H9 (cell line): ENCODE measurements at regions not wholly inside any gene's neighbourhood (a gene's known extent, or its start where the extent isn't known, plus 50 kb on each side); places are given as distances from the start of the nearest gene placed in this dataset.

Source experiments
- DNase-seq: peaks from one replicate; pipeline ENCODE4 v3.0.0-alpha.2; 2017
- H2AFZ ChIP-seq: one replicate; pipeline ENCODE4 v1.6.1; 2013; ENCODE audit warnings: mild to moderate bottlenecking, low read length, control low read depth, moderate library complexity
- H2AK5ac ChIP-seq: 2 replicates; pipeline ENCODE4 v1.6.1; 2013; ENCODE audit warnings: low read length, control low read depth, mixed read lengths; ENCODE audit not compliant: insufficient read length
- H2BK120ac ChIP-seq: one replicate; pipeline ENCODE4 v1.6.1; 2013; ENCODE audit warnings: low read depth, mild to moderate bottlenecking, low read length, control low read depth, inconsistent platforms; ENCODE audit not compliant: poor library complexity, severe bottlenecking
- H2BK12ac ChIP-seq: 2 replicates; pipeline ENCODE4 v1.6.1; 2013; ENCODE audit warnings: low read length, control low read depth, mixed read lengths, low read depth; ENCODE audit not compliant: insufficient read length
- H2BK15ac ChIP-seq: 2 replicates; pipeline ENCODE4 v1.6.1; 2013; ENCODE audit warnings: low read depth, low read length, control low read depth
- H2BK20ac ChIP-seq: one replicate; pipeline ENCODE4 v1.6.1; 2013; ENCODE audit warnings: low read depth, mild to moderate bottlenecking, low read length, control low read depth, inconsistent platforms; ENCODE audit not compliant: poor library complexity, severe bottlenecking
- H2BK5ac ChIP-seq: 2 replicates; pipeline ENCODE4 v1.6.1; 2013; ENCODE audit warnings: low read length, control low read depth, mixed read lengths; ENCODE audit not compliant: insufficient read length
- H3K14ac ChIP-seq: 2 replicates; pipeline ENCODE4 v1.6.1; 2013; ENCODE audit warnings: low read length, control low read depth; ENCODE audit not compliant: insufficient read depth
- H3K18ac ChIP-seq: 2 replicates; pipeline ENCODE4 v1.6.1; 2013; ENCODE audit warnings: low read depth, mild to moderate bottlenecking, mixed read lengths, low read length, control low read depth; ENCODE audit not compliant: insufficient read length
- H3K23ac ChIP-seq: 2 replicates; pipeline ENCODE4 v1.6.1; 2013; ENCODE audit warnings: low read length, control low read depth, mixed read lengths, low read depth; ENCODE audit not compliant: insufficient read length
- H3K23me2 ChIP-seq: 2 replicates; pipeline ENCODE4 v1.6.1; 2013; ENCODE audit warnings: low read depth, mild to moderate bottlenecking, mixed read lengths, low read length, control low read depth; ENCODE audit not compliant: insufficient read length, poor library complexity, severe bottlenecking
- H3K27ac ChIP-seq: 2 replicates; pipeline ENCODE4 v1.5.1; 2013; ENCODE audit warnings: low read length, control low read depth, mixed read lengths, low read depth; ENCODE audit not compliant: insufficient read length
- H3K27me3 ChIP-seq: 2 replicates; pipeline ENCODE4 v1.6.1; 2013; ENCODE audit warnings: low read length, control low read depth, inconsistent platforms; ENCODE audit not compliant: insufficient read depth
- H3K4ac ChIP-seq: 2 replicates; pipeline ENCODE4 v1.6.1; 2013; ENCODE audit warnings: low read depth, mild to moderate bottlenecking, control low read depth, inconsistent platforms, low read length, moderate library complexity
- H3K4me1 ChIP-seq: 2 replicates; pipeline ENCODE4 v1.6.1; 2013; ENCODE audit warnings: low read length, control low read depth, inconsistent platforms; ENCODE audit not compliant: insufficient read depth
- H3K4me2 ChIP-seq: 2 replicates; pipeline ENCODE4 v1.6.1; 2013; ENCODE audit warnings: low read length, control low read depth, mixed read lengths; ENCODE audit not compliant: insufficient read length, insufficient read depth
- H3K56ac ChIP-seq: 2 replicates; pipeline ENCODE4 v1.6.1; 2013; ENCODE audit warnings: low read depth, mild to moderate bottlenecking, mixed read lengths, low read length, control low read depth; ENCODE audit not compliant: insufficient read length
- H3K79me1 ChIP-seq: 2 replicates; pipeline ENCODE4 v1.6.1; 2013; ENCODE audit warnings: low read depth, mild to moderate bottlenecking, moderate library complexity, low read length, control low read depth, inconsistent platforms; ENCODE audit not compliant: insufficient read depth, poor library complexity, severe bottlenecking
- H3K79me2 ChIP-seq: 2 replicates; pipeline ENCODE4 v1.6.1; 2013; ENCODE audit warnings: low read length, control low read depth, inconsistent platforms; ENCODE audit not compliant: insufficient read depth
- H3K9ac ChIP-seq: 2 replicates; pipeline ENCODE4 v1.6.1; 2013; ENCODE audit warnings: low read length, control low read depth, mixed read lengths; ENCODE audit not compliant: insufficient read length; ENCODE audit errors: extremely low read depth
- H3K9me3 ChIP-seq: one replicate; pipeline ENCODE4 v1.6.1; 2013; ENCODE audit warnings: low read depth, low read length, inconsistent platforms; ENCODE audit not compliant: control insufficient read depth
- H3T11ph ChIP-seq: one replicate; pipeline ENCODE4 v1.6.1; 2013; ENCODE audit warnings: mild to moderate bottlenecking, low read length, control low read depth, inconsistent platforms
- H4K20me1 ChIP-seq: one replicate; pipeline ENCODE4 v1.6.1; 2013; ENCODE audit not compliant: control insufficient read depth, insufficient read length, insufficient read depth
- H4K5ac ChIP-seq: 2 replicates; pipeline ENCODE4 v1.6.1; 2013; ENCODE audit warnings: low read depth, mild to moderate bottlenecking, mixed read lengths, low read length, control low read depth; ENCODE audit not compliant: insufficient read length
- H4K8ac ChIP-seq: replicated peaks from 2 replicates; pipeline ENCODE4 v1.6.1; 2013; ENCODE audit warnings: low read length, control low read depth, mixed read lengths, low read depth; ENCODE audit not compliant: insufficient read length
- H4K91ac ChIP-seq: 2 replicates; pipeline ENCODE4 v1.6.1; 2013; ENCODE audit warnings: low read depth, mild to moderate bottlenecking, moderate library complexity, mixed read lengths, low read length, control low read depth; ENCODE audit not compliant: insufficient read length
- H3K27ac Mint-ChIP-seq, 3 experiments: 2 replicates in 2 of 3; 3 replicates in 1 of 3; pipeline ENCODE4 v1.8.0; 2020 to 2021; ENCODE audit warnings: mixed read lengths in 3 of 3, mild to moderate bottlenecking in 1 of 3, moderate library complexity in 1 of 3
- H3K27me3 Mint-ChIP-seq: 2 replicates; pipeline ENCODE4 v1.8.0; 2021; ENCODE audit warnings: low read depth, mild to moderate bottlenecking, moderate library complexity, mixed read lengths
- H3K36me3 Mint-ChIP-seq, 3 experiments: 2 replicates in 2 of 3; 3 replicates in 1 of 3; pipeline ENCODE4 v1.8.0; 2020 to 2021; ENCODE audit warnings: low read depth in 3 of 3, mixed read lengths in 3 of 3; ENCODE audit not compliant: insufficient read depth in 1 of 3
- H3K4me1 Mint-ChIP-seq, 2 experiments: 2 replicates each; pipeline ENCODE4 v1.8.0; 2020; ENCODE audit warnings: mixed read lengths in 2 of 2
- H3K4me3 Mint-ChIP-seq, 2 experiments: 2 replicates in 1 of 2; 3 replicates in 1 of 2; pipeline ENCODE4 v1.8.0; 2020 to 2021; ENCODE audit warnings: mild to moderate bottlenecking in 2 of 2, mixed read lengths in 2 of 2, moderate library complexity in 1 of 2
- H3K9me3 Mint-ChIP-seq, 2 experiments: 2 replicates in 1 of 2; 3 replicates in 1 of 2; pipeline ENCODE4 v1.8.0; 2020; ENCODE audit warnings: mild to moderate bottlenecking in 2 of 2, mixed read lengths in 2 of 2, moderate library complexity in 1 of 2
- CTCF ChIP-seq: fragments of 200-600 bp; sonication (generic); conservative IDR thresholded peaks from 3 replicates; pipeline ENCODE4 v1.8.0; 2021; ENCODE audit warnings: antibody characterized with exemption, mild to moderate bottlenecking
- WGBS: extraction: QIAGEN DNeasy Blood & Tissue Kit; methylation state at CpG from one replicate; pipeline ENCODE4 v1.1.7; 2013; ENCODE audit warnings: missing lambda C conversion rate, low lambda C conversion rate, mixed read lengths; ENCODE audit not compliant: insufficient read length; ENCODE audit errors: extremely low coverage; 5-methylcytosine and 5-hydroxymethylcytosine counted together

GRCh38 chr12:88946372-88946997 lies 366.2 kb upstream of the KITLG start:
- Histone ChIP-seq H3K4me2 (no peak overlapping the region), H4K91ac (no peak overlapping the region)
- peaks cover 18 to 34% of the 10 kb centered on the region in 2 experiments for H3K4me1 Mint-ChIP-seq

More at GRCh38 chr12:88946372-88946997, 366.2 kb upstream of the KITLG start:
- Histone ChIP-seq H2AK5ac (no peak overlapping the region), H3K4ac (no peak overlapping the region), H2AFZ (no peak overlapping the region), H2BK5ac (no peak overlapping the region), H3K27me3 (peaks cover 6% of the 10 kb centered on the region; the same call in 1 of the 2 replicates), H3K9ac (no peak overlapping the region), H4K8ac (no peak overlapping the region), H3K23ac (no peak overlapping the region), H2BK20ac (no peak overlapping the region), H3K9me3 (no peaks in the 10 kb centered on the region), H3K79me2 (no peaks in the 10 kb centered on the region), H3K4me1 (peaks cover 5% of the 10 kb centered on the region), H2BK120ac (no peak overlapping the region), H3K79me1 (no peaks in the 10 kb centered on the region), H3K27ac (no peak overlapping the region), H3K18ac (no peak overlapping the region), H2BK12ac (no peak overlapping the region), H3K23me2 (no peaks in the 10 kb centered on the region), H2BK15ac (no peak overlapping the region), H3K56ac (no peak overlapping the region), H3K14ac (no peak overlapping the region), H4K20me1 (no peaks in the 10 kb centered on the region), H3T11ph (no peak overlapping the region), H4K5ac (no peak overlapping the region)
- H3K36me3 Mint-ChIP-seq, result peaks cover 0 to 11% (median 2%) of the 10 kb centered on the region in 3 experiments; a peak in 4 of 7 replicates
- no peak overlapping the region for H3K4me3 Mint-ChIP-seq
- no CpG with 5 or more reads among the region's 5 CpGs for WGBS
- peaks cover 6 to 16% of the 10 kb centered on the region in 2 experiments; a peak in 4 of 5 replicates for H3K9me3 Mint-ChIP-seq
- no peak for TF ChIP-seq CTCF
- H3K27me3 Mint-ChIP-seq, result peaks cover 26% of the 10 kb centered on the region
- no peak for DNase-seq
- no peak overlapping the region for H3K27ac Mint-ChIP-seq
